Mucosa of descending colon (tissue), 3 donors: ENCODE measurements at regions not wholly inside any gene's neighbourhood (a gene's known extent, or its start where the extent isn't known, plus 50 kb on each side); places are given as distances from the start of the nearest gene placed in this dataset.
A peak's percentile ranks its signal among the peaks of the same experiment; 100 is the strongest.
"Not testable (repeated sequence)": the region's sequence is repeated elsewhere in the genome, so short reads cannot be mapped to it uniquely, and the experiment has no call there.

Experiments used
- ATAC-seq: fragments of 200-7000 bp; cut with Tn5 transposase; one replicate; pipeline ENCODE4 v1.9.1; 2020; ENCODE audit warnings: mild to moderate bottlenecking, moderate library complexity
- DNase-seq, 3 donors: peaks; one replicate each; pipeline ENCODE4 v3.0.0-alpha.2; 2020
- H3K36me3 ChIP-seq: fragments of 200-600 bp; one replicate; pipeline ENCODE4 v1.8.0; 2021; ENCODE audit warnings: low read depth, mild to moderate bottlenecking
- H3K4me1 ChIP-seq: fragments of 200-600 bp; one replicate; pipeline ENCODE4 v1.8.0; 2021; ENCODE audit warnings: low read depth, mild to moderate bottlenecking
- H3K4me3 ChIP-seq: fragments of 200-600 bp; one replicate; pipeline ENCODE4 v1.8.0; 2021; ENCODE audit warnings: mild to moderate bottlenecking
- H3K9me3 ChIP-seq: fragments of 200-600 bp; one replicate; pipeline ENCODE4 v1.8.0; 2021; ENCODE audit warnings: mild to moderate bottlenecking
- intact Hi-C, 2 donors: fragments of 100-400 bp; cut with DNase I in 1 of 2; cut with micrococcal nuclease in 1 of 2; formaldehyde crosslinking; loops; one replicate each; pipeline versions ENCODE4 v1.11.0 to v1.11.1; 2022; cut with DNase I, micrococcal nuclease
- TF ChIP-seq, protein P1 (sequence below): fragments of 200-600 bp; IDR thresholded peaks from one replicate; pipeline ENCODE4 v1.8.0; 2022; ENCODE audit warnings: antibody characterized with exemption, mild to moderate bottlenecking
- donor health status: DM: no; HTN: no; CAD: no; lungs with moderate emphysema.
- donor health status: DM: no; HTN: no; CAD: no.
- donor health status: DM: no; HTN: yes; CAD: no.

DNA sequence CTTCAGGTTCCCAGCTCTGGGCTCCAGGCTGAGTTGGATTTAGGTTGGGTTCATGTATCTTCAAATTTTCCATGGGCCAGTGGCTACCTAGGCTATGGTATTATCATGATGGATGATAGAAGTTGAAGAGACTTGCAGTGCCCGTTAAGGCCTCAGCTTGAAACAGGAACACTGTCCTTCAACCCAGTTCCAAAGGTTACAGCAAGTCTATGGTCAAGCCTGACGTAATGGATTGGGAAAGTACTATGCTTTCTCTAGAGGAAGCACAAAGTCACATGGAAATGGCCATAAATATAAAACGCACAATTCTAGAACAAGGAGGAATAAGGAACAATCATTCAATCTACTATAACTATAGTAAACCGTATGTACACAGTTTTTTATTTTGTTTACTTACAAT is 593.2 kb downstream of the ZEB2 start:
- H3K9me3 ChIP-seq: no peaks in the 10 kb centered on the region
- H3K4me1 ChIP-seq: no peaks in the 10 kb centered on the region
- peak; percentile 46 for ATAC-seq
- no peak overlapping the region for H3K4me3 ChIP-seq
- TF ChIP-seq, protein P1, sequence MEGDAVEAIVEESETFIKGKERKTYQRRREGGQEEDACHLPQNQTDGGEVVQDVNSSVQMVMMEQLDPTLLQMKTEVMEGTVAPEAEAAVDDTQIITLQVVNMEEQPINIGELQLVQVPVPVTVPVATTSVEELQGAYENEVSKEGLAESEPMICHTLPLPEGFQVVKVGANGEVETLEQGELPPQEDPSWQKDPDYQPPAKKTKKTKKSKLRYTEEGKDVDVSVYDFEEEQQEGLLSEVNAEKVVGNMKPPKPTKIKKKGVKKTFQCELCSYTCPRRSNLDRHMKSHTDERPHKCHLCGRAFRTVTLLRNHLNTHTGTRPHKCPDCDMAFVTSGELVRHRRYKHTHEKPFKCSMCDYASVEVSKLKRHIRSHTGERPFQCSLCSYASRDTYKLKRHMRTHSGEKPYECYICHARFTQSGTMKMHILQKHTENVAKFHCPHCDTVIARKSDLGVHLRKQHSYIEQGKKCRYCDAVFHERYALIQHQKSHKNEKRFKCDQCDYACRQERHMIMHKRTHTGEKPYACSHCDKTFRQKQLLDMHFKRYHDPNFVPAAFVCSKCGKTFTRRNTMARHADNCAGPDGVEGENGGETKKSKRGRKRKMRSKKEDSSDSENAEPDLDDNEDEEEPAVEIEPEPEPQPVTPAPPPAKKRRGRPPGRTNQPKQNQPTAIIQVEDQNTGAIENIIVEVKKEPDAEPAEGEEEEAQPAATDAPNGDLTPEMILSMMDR: no peak
- intact Hi-C loops: no loop called here
- H3K36me3 ChIP-seq: no peaks in the 10 kb centered on the region
- DNase-seq: no peak

DNA sequence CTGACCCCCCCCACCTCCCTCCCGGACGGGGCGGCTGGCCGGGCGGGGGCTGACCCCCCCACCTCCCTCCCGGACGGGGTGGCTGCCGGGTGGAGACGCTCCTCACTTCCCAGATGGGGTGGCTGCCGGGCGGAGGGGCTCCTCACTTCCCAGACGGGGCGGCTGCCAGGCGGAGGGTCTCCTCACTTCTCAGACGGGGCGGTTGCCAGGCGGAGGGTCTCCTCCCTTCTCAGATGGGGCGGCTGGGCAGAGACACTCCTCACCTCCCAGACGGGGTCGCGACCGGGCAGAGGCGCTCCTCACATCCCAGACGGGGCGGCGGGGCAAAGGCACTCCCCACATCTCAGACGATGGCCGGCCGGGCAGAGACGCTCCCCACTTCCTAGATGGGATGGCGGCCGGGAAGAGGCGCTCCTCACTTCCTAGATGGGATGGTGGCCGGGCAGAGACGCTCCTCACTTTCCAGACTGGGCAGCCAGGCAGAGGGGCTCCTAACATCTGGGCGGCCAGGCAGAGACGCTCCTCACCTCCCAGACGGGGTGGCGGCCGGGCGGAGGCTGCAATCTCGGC is 597.6 kb downstream of the ZEB2 start:
- intact Hi-C loops, ATAC-seq: not testable (repeated sequence)
- H3K9me3 ChIP-seq: peaks cover 13% of the 10 kb centered on the region

DNA sequence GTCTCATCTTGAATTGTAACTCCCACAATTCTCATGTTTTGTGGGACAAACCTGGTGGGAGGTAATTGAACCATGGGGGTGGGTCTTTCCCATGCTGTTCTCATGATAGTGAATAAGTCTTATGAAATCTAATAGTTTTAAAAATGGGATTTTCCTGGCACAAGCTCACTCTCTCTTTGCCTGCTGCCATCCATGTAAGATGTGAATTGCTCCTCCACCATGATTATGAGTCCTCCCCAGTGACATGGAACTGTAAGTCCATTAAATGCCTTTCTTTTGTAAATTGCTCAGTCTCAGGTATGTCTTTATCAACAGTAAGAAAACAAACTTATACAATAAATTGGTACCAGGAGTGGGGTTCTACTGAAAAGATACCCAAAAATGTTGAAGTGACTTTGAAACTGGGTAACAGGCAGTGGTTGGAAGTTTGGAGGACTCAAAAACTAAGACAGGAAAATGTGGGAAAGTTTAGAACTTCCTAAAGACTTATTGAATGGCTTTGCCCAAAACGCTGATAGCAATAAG is 601.4 kb downstream of the ZEB2 start:
- TF ChIP-seq, protein P1: no peak
- Histone ChIP-seq H3K4me3 (no peak overlapping the region), H3K36me3 (no peaks in the 10 kb centered on the region), H3K9me3 (peaks cover 13% of the 10 kb centered on the region), H3K4me1 (no peaks in the 10 kb centered on the region)
- intact Hi-C loops: no loop called here
- no peak for DNase-seq
- no peak for ATAC-seq

More for the DNA sequence above, 597.6 kb downstream of the ZEB2 start:
- not testable (repeated sequence) for H3K4me3 ChIP-seq, H3K4me1 ChIP-seq, DNase-seq, H3K36me3 ChIP-seq

DNA sequence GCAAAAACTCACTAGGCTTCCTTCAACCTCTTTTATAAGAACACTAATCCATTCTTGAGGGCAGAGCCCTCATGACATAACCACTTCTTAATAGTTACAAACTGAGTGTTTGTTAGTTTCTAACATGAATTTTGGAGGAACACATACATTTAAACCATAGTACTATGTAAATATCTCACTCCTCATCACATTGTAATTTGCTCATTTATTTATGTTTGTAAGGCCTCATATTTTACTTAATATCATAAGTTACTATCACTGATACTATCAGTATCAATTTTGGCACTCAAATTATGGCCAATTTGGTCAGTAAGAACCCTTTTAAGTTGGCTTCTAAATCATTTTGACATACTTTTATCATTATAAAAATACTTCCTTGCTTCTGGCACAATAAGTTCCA is 603.1 kb downstream of the ZEB2 start:
- DNase-seq (no peak), ATAC-seq (no peak)
- TF ChIP-seq, protein P1: no peak
- Histone ChIP-seq H3K36me3 (no peaks in the 10 kb centered on the region), H3K9me3 (peaks cover 13% of the 10 kb centered on the region), H3K4me1 (no peaks in the 10 kb centered on the region), H3K4me3 (no peak overlapping the region)
- intact Hi-C loops: no loop called here

DNA sequence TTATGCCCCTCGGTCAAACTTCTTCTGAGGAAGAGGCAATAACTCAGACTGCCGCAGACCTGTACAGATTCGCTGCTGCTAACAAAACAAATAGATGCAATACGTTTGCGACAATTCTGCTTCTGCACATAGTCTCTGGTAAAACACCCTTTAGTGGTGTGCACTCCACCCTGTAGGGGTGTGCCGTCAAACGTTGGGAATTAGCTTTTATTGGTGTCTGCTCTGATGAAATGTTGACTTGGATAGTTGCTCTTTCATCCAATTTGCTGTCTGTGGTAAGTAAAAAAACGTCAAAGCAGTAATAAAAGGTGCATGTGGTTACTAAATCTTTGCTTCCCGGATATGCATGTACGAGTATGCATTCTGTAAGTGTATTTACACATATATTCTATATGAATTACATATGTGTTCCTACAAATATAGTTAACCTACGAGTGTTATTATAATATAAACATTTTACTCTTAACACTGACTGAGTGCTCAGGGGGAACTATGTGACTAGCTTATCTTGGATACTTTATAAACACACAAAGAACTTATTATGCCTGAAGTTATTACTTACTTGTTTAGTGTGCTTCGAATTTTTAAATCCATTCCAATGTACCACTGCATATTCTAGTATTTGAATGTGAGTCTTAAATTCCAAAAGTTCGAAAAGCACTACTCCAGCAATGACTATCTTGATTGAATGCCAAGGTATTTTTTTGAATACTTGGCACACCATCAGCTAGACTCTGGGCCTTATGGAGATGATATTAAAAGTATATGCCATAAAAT is 610.2 kb downstream of the ZEB2 start:
- H3K4me3 ChIP-seq: no peak overlapping the region
- DNase-seq (peak in 2 of 3 donors; percentile 25 to 52), ATAC-seq (peak; percentile 68)
- no peaks in the 10 kb centered on the region for H3K36me3 ChIP-seq
- H3K4me1 ChIP-seq: no peaks in the 10 kb centered on the region
- intact Hi-C loops: no loop called here
- TF ChIP-seq, protein P1: no peak
- no peaks in the 10 kb centered on the region for H3K9me3 ChIP-seq

DNA sequence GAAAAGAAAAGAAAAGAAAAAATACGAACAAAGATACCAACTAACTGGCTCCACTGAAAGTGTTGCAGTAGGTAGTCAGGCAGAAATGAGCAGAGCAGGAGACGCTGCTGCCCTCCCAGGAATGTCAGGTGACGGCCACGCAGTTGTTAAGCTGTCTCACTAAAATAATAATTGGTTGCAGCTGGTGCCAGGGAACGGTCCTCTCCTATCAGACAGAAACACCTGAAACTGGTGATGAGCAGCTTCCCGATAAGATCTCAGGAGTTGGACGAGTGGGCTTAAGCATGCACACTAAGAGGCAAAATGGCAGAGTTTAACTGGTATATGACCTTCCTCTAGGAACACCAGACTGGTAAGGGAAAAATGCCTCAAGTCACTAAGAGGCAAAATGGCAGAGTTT is 611.1 kb downstream of the ZEB2 start:
- Histone ChIP-seq H3K9me3 (no peaks in the 10 kb centered on the region), H3K36me3 (no peaks in the 10 kb centered on the region), H3K4me1 (no peaks in the 10 kb centered on the region), H3K4me3 (no peak overlapping the region)
- intact Hi-C loops: no loop called here
- DNase-seq (no peak), ATAC-seq (no peak)
- TF ChIP-seq, protein P1: no peak
